ENCODE measurements at regions not wholly inside any gene's neighbourhood (a gene's known extent, or its start where the extent isn't known, plus 50 kb on each side); places are given as distances from the start of the nearest gene placed in this dataset.

- TF ChIP-seq CTCF (IDR thresholded peaks at IDR 0.05) (no peak), USF2 (IDR thresholded peaks at IDR 0.05; ENCODE audit: borderline replicate concordance, low read depth, low read length) (no peak), GATA2 (CRISPR knock-in tag; IDR thresholded peaks at IDR 0.05) (no peak), EP300 (IDR thresholded peaks at IDR 0.05; ENCODE audit: borderline replicate concordance in 1 of 2, low read depth in 1 of 2, low read length in 1 of 2) (no peak), REST (IDR thresholded peaks at IDR 0.05; ENCODE audit: low read depth, low read length) (no peak), FOXJ3 (CRISPR knock-in tag; IDR thresholded peaks at IDR 0.05) (no peak), ELF1 (IDR thresholded peaks at IDR 0.05) (no peak)
Observed at GRCh38 chr3:106930086-106930485, 447.2 kb upstream of the CCDC54 start.

Data from SK-N-SH (cell line).